ENCODE measurements at regions not wholly inside any gene's neighbourhood (a gene's known extent, or its start where the extent isn't known, plus 50 kb on each side); places are given as distances from the start of the nearest gene placed in this dataset.

DNA sequence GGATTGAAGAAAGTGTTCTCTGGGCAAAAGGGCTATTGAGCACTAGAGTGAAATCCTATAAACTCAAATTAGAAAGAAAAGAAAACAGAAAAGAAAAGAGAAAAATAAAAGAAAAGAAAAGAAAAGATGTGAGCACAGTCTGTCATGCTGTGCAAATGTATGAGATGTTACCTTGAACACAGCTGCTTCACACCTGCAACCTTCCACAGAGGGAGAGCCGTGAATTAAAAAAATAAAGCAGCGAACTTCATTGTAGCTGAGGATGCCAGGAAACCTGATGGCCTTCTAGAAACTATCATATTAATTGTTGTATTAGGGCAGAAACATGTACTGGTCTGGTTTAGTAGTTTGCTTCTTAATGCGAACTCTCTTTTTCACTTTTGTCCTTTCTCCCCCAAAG, 88.0 kb upstream of the SATB1 start:
- no peaks in the 10 kb centered on the region for H3K9me3 Mint-ChIP-seq
- H3K27ac Mint-ChIP-seq, result peak overlapping the region in 4 of 6 donors; percentile 1 to 80 (median 49)
- no peaks in the 10 kb centered on the region for H3K27me3 Mint-ChIP-seq
- no peak overlapping the region for H3K4me3 Mint-ChIP-seq
- ATAC-seq (ENCODE audit: low read depth in 2 of 2) (no peak), DNase-seq (no peak)
- H3K36me3 Mint-ChIP-seq, result no peaks in the 10 kb centered on the region
- H3K4me1 Mint-ChIP-seq, result peaks cover 29 to 31% (median 30%) of the 10 kb centered on the region in 3 donors

DNA sequence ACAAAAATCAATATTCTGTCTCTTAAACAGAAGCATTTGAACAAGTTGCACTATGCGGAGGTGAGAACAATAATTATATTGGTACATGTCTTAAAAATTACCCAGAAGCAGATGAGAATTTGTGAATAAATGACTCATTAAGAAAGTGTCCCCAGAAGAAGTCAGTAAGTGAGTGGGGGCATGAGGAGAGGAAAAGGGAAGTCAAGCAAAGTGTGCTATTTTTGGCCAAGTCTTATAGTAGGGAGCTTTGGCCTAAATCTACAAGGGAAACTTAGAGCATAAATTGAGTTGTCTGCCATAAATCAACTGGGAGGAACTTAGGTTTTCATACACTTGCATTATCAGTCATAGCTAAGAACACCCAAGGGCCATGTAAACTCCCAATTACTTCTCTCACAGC, 86.9 kb upstream of the SATB1 start:
- Mint-ChIP-seq H3K36me3 (peaks cover 0 to 2% of the 10 kb centered on the region in 2 donors), H3K4me3 (peak overlapping the region in 1 of 8 donors; percentile 32), H3K9me3 (no peaks in the 10 kb centered on the region), H3K27me3 (no peaks in the 10 kb centered on the region), H3K4me1 (peaks cover 36 to 38% (median 36%) of the 10 kb centered on the region in 3 donors), H3K27ac (no peak overlapping the region)
- peak; percentile 45 to 48 for ATAC-seq (ENCODE audit: low read depth in 2 of 2)
- no peak for DNase-seq

DNA sequence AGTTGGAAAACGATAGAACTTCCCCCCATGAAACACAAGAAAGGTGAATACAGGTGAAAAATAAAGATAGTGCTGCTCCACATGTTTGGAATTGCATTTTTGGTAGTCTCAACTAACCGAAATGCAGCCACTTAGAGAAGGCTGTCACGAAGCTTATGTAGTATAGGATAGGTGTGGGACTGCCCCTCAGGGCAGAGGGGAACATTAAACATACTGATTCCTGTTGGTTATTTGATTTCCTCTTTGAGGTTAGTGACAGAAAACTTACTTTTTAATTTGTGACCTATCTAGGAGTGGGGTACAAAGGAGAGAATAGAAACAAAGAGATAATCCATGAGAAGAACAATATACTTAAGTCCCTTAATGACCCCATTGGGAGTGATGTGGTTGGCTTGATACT, 85.8 kb upstream of the SATB1 start:
- Mint-ChIP-seq H3K4me3 (no peak overlapping the region), H3K36me3 (peaks cover 0 to 8% of the 10 kb centered on the region in 2 donors), H3K27me3 (no peaks in the 10 kb centered on the region), H3K9me3 (no peaks in the 10 kb centered on the region), H3K27ac (peak overlapping the region in 2 of 6 donors; percentile 44 to 58), H3K4me1 (peaks cover 44 to 45% (median 44%) of the 10 kb centered on the region in 3 donors)
- ATAC-seq (ENCODE audit: low read depth in 2 of 2), result no peak
- DNase-seq, result no peak

DNA sequence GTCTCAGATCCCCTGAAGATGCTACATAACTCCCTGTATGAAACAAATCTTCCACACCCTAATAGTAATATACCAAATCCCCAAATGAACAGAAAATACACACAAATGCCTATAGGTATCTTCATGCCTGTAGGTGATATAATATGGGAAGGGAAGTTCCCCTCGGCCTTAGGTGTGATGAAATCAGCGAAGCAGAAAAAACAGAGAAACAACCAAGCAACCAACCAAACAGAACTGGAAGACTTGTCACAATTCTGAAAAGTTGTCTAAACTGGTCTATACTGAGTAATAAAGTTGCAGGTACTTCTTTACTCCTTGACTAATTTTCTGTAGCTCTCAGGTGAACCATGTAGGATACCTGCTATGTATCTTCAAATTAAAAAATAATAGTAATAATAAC, 82.2 kb upstream of the SATB1 start:
- H3K4me3 Mint-ChIP-seq, result peak overlapping the region in 4 of 8 donors; percentile 1 to 40 (median 16)

DNA sequence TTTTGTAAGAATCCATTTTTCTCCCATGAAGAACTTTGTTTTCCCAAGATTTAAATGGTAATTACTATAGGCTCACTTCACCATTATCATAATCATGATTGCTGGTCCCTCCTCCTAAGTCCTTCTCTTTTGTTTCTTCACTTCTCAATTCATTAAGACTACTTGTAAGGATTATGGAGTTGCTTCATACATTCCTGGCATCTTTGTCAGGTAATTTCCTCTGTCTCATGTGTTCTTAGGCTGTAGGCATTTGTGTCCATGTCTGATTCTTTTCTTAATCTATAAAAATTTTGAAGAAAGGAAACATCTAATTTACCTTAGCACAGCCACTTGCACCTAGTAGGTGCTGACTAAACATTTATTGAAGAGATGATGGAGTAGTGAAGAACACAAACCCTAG, 79.9 kb upstream of the SATB1 start:
- H3K9me3 Mint-ChIP-seq, result peaks cover 0 to 2% (median 0%) of the 10 kb centered on the region in 7 donors
- ATAC-seq (ENCODE audit: low read depth in 2 of 2) (no peak), DNase-seq (no peak)
- H3K36me3 Mint-ChIP-seq, result peaks cover 8 to 11% of the 10 kb centered on the region in 2 donors
- H3K4me3 Mint-ChIP-seq, result peak overlapping the region in 1 of 8 donors; percentile 10
- H3K27me3 Mint-ChIP-seq, result no peaks in the 10 kb centered on the region
- H3K4me1 Mint-ChIP-seq, result peaks cover 29 to 38% (median 31%) of the 10 kb centered on the region in 3 donors
- peak overlapping the region in 1 of 6 donors; percentile 42 for H3K27ac Mint-ChIP-seq

More for the DNA sequence above, 82.2 kb upstream of the SATB1 start:
- Mint-ChIP-seq H3K27me3 (no peaks in the 10 kb centered on the region), H3K4me1 (peaks cover 35 to 40% (median 35%) of the 10 kb centered on the region in 3 donors), H3K36me3 (peaks cover 8 to 11% of the 10 kb centered on the region in 2 donors), H3K9me3 (no peaks in the 10 kb centered on the region), H3K27ac (peak overlapping the region in 4 of 6 donors; percentile 32 to 93 (median 54))
- DNase-seq, result peak; percentile 36
- peak; percentile 90 to 92 for ATAC-seq (ENCODE audit: low read depth in 2 of 2)

DNA sequence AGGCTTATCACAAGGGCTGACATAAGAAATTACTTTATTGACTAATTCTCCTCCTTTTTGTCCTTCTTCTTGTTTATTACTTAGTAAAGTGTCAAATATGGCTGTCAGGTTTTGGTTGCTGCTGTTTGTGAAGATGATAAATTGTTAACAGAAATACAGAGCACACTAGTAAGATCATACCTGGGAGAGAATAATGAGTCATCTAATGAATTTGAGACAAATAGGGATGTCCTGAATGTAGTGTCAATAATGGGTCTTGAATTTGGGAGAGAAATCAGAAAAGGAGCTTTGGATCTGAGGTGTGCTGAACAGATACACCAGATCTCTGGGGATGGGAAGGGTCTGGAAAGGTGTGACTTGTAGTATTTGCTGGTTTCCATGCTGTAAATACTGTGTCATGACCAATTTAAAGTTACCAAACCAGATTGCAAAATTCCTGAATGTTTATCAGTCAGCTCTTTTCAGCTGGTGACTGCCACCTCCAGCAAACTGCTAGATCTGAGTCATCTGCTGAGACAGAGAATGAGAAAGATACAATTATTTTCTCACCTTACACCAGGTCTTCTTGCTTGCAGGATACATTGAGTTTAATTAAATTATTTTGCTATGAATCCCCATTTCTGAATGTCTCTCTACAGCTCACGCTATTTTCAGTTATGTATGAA, 76.7 kb upstream of the SATB1 start:
- DNase-seq, result no peak

DNA sequence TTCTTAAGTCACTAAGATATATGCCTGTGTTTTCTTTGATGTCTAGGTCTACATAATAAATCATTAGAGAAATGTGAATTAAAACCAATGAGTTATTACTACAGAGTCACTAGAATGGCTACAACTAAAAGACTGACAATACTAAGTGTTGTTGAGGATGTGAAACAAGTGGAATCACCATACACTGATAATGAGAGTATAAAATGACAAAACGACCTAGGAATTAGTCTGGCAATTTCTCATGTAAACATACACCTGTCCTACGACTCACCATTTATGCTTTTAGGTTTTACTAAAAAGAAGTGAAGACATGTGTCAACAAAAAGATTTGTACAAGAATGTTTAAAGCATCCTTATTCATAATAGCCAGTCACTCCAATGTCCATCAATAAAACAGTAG, 75.2 kb upstream of the SATB1 start:
- ATAC-seq (ENCODE audit: low read depth in 2 of 2), result no peak
- peaks cover 0 to 11% of the 10 kb centered on the region in 2 donors for H3K36me3 Mint-ChIP-seq
- peaks cover 0 to 4% (median 0%) of the 10 kb centered on the region in 7 donors for H3K9me3 Mint-ChIP-seq
- peaks cover 33 to 51% (median 38%) of the 10 kb centered on the region in 3 donors for H3K4me1 Mint-ChIP-seq
- peak overlapping the region in 2 of 8 donors; percentile 49 to 80 for H3K4me3 Mint-ChIP-seq
- no peak for DNase-seq
- peak overlapping the region in 1 of 6 donors; percentile 83 for H3K27ac Mint-ChIP-seq
- no peaks in the 10 kb centered on the region for H3K27me3 Mint-ChIP-seq

More for the DNA sequence above, 76.7 kb upstream of the SATB1 start:
- ATAC-seq (ENCODE audit: low read depth in 2 of 2), result no peak
- H3K27ac Mint-ChIP-seq, result peak overlapping the region in 5 of 6 donors; percentile 10 to 91 (median 66)
- H3K4me3 Mint-ChIP-seq, result no peak overlapping the region
- peaks cover 4 to 11% of the 10 kb centered on the region in 2 donors for H3K36me3 Mint-ChIP-seq
- H3K27me3 Mint-ChIP-seq, result no peaks in the 10 kb centered on the region
- peaks cover 39 to 53% (median 44%) of the 10 kb centered on the region in 3 donors for H3K4me1 Mint-ChIP-seq
- H3K9me3 Mint-ChIP-seq, result peaks cover 0 to 4% (median 0%) of the 10 kb centered on the region in 7 donors

DNA sequence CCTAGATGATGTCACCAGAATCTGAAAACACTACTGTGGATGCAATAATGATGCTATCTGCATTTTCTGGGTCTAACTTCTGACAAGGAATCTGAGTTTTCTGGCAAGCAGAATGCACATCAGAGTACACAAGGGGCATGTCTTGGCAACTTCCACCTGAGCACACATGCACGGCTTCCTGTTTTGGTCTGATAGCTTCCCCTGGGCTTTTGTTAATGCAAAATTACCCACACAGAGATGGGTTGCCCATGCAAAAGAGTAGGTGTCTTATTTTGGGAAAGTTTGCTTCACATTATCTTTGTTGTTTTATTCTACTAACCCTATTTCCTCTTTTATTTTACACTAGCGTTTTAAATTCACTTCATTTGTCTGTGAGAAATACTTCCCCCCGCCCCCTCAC, 74.2 kb upstream of the SATB1 start:
- Mint-ChIP-seq H3K27ac (peak overlapping the region; percentile 0 to 88 (median 72)), H3K4me1 (peaks cover 33 to 51% (median 38%) of the 10 kb centered on the region in 3 donors), H3K36me3 (peaks cover 0 to 18% of the 10 kb centered on the region in 2 donors), H3K27me3 (no peaks in the 10 kb centered on the region), H3K4me3 (peak overlapping the region; percentile 5 to 80 (median 58)), H3K9me3 (peaks cover 0 to 4% (median 0%) of the 10 kb centered on the region in 7 donors)
- peak; percentile 79 for DNase-seq
- ATAC-seq (ENCODE audit: low read depth in 2 of 2), result peak; percentile 100

DNA sequence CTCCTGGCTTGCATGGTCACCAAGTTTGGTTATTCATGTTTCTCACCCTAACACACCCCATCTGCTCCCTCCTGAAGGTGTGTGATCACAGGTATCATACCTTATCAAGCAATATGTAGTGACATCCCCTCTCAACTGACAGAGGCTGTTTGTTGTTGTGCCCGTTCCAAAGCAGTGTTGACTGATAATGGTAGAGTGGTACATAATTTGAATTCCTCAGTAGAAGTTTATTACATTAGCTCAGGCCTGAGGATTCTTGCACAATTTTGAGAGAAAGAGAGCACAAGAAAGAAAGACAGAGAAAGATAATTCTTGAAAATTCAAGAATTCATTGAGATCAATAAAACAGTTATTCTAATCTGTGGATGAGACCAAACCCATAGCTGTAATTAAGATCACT, 69.1 kb upstream of the SATB1 start:
- Mint-ChIP-seq H3K9me3 (peaks cover 0 to 4% (median 0%) of the 10 kb centered on the region in 7 donors), H3K27ac (no peak overlapping the region), H3K36me3 (peaks cover 0 to 17% of the 10 kb centered on the region in 2 donors), H3K4me1 (peaks cover 15 to 27% (median 15%) of the 10 kb centered on the region in 3 donors), H3K27me3 (no peaks in the 10 kb centered on the region), H3K4me3 (no peak overlapping the region)
- ATAC-seq (ENCODE audit: low read depth in 2 of 2) (no peak), DNase-seq (no peak)

DNA sequence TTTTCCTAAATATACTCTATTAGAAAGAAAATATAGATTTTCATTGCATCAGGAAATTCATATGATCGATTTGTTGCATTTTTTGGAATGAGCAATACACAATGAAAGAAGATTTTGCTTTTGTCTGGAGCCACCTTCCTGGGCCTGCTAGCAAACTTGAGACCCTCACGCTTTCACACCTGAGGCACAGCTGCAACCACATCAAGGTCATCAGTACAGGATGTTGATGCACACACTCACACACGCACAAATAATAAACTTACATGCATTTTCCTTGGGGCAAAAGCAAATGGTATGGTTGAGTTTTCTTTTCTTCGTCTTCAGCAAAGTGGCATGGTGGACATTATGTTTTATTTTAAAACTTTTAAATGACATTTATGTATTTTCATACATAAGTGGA, 64.8 kb upstream of the SATB1 start:
- no peaks in the 10 kb centered on the region for H3K27me3 Mint-ChIP-seq

DNA sequence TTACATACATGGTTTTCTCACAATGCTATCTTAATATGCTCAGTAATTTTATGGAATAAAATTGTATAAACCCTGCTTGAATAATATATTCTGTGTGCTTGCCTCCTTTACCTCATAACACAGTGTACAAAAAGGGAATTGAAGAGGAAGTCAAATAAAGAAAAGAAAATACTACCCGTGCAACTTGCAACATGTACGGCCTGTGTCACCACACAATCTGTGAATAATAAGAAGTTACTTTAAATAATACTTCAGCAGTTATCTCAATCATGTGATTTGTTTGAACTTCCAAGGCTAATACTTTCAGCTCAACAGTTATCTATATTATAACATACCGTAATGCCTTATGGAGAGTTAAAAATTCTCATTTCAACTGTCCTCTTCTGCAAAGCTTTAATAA, 58.1 kb upstream of the SATB1 start:
- no peak overlapping the region for H3K4me3 Mint-ChIP-seq
- peaks cover 5 to 9% of the 10 kb centered on the region in 2 donors for H3K36me3 Mint-ChIP-seq
- H3K27ac Mint-ChIP-seq, result no peak overlapping the region
- peaks cover 0 to 14% (median 9%) of the 10 kb centered on the region in 7 donors for H3K9me3 Mint-ChIP-seq
- H3K27me3 Mint-ChIP-seq, result no peaks in the 10 kb centered on the region
- peaks cover 8 to 17% (median 8%) of the 10 kb centered on the region in 3 donors for H3K4me1 Mint-ChIP-seq
- ATAC-seq (ENCODE audit: low read depth in 2 of 2) (no peak), DNase-seq (no peak)

More for the DNA sequence above, 64.8 kb upstream of the SATB1 start:
- H3K36me3 Mint-ChIP-seq, result peaks cover 7 to 17% of the 10 kb centered on the region in 2 donors
- peaks cover 0 to 9% (median 5%) of the 10 kb centered on the region in 7 donors for H3K9me3 Mint-ChIP-seq
- no peak for DNase-seq
- no peak overlapping the region for H3K4me3 Mint-ChIP-seq
- H3K4me1 Mint-ChIP-seq, result peaks cover 0 to 4% (median 0%) of the 10 kb centered on the region in 3 donors
- H3K27ac Mint-ChIP-seq, result no peak overlapping the region
- no peak for ATAC-seq (ENCODE audit: low read depth in 2 of 2)

DNA sequence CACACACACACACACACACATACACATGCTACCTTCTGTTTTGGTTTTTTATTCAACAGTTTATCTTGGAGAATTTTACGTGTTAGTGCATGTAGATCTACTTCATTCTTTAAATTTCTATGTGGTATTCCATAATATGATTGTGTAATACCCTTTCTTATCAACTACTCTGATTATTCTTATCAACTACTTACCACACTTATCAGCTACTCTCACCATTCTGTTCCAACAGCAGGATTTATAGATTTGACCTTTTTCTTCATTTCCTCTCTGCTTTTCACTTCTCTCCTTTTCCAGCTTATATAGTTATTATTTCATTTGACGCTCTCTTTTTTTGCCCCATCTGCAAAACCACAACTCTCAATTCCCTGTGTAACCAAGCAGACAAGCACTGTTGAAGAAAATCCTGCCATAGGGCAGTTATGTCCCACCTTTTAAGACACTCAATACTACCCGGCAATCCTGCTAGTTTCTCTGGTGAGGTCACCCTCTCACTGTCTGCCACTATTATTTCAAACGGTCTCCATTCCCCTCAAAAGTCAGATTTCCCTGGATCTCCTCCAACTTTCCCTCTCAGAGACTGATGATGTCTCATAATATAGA, 56.9 kb upstream of the SATB1 start:
- DNase-seq, result no peak
- no peak for ATAC-seq (ENCODE audit: low read depth in 2 of 2)
- Mint-ChIP-seq H3K27me3 (no peaks in the 10 kb centered on the region), H3K9me3 (peaks cover 0 to 14% (median 9%) of the 10 kb centered on the region in 7 donors), H3K36me3 (peaks cover 5 to 9% of the 10 kb centered on the region in 2 donors), H3K4me1 (peaks cover 8 to 17% (median 8%) of the 10 kb centered on the region in 3 donors), H3K27ac (peak overlapping the region in 3 of 6 donors; percentile 7 to 30 (median 17)), H3K4me3 (peak overlapping the region in 3 of 8 donors; percentile 1 to 22 (median 3))

DNA sequence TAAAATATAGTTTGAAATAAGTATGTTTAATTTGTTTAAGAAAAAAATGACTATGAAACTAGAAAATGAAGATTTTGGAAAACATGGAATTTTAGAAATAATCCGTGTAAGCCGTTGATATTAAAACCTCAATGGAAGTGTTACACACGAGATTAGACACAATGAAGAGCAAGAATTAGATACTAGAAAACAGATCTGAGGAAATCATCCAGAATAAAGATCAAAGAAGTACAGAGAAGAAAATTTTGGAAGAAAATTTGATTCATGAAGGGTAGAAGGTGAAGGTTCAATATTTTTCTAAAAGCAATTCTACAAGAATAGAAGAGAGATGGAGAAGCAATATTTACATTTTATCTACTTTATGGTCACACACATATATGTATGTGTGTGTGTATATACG, 52.5 kb upstream of the SATB1 start:
- ATAC-seq (ENCODE audit: low read depth in 2 of 2) (no peak), DNase-seq (no peak)
- no peak overlapping the region for H3K4me3 Mint-ChIP-seq
- H3K4me1 Mint-ChIP-seq, result peaks cover 8 to 11% (median 8%) of the 10 kb centered on the region in 3 donors
- H3K27me3 Mint-ChIP-seq, result no peaks in the 10 kb centered on the region
- H3K36me3 Mint-ChIP-seq, result peaks cover 13 to 14% of the 10 kb centered on the region in 2 donors
- H3K27ac Mint-ChIP-seq, result peak overlapping the region in 2 of 6 donors; percentile 19 to 82
- peaks cover 0 to 4% (median 0%) of the 10 kb centered on the region in 7 donors for H3K9me3 Mint-ChIP-seq

All from naive B cell (primary cell).